ENCODE measurements at regions not wholly inside any gene's neighbourhood (a gene's known extent, or its start where the extent isn't known, plus 50 kb on each side); places are given as distances from the start of the nearest gene placed in this dataset.
"Not testable (repeated sequence)": the region's sequence is repeated elsewhere in the genome, so short reads cannot be mapped to it uniquely, and the experiment has no call there.

GRCh38 chr15:69666921-69667811 lies 214.5 kb downstream of the RPLP1 start:
- Mint-ChIP-seq H3K36me3 (ENCODE audit: low read depth) (no peaks in the 10 kb centered on the region), H3K9me3 (no peaks in the 10 kb centered on the region), H3K4me3 (ENCODE audit: low read depth) (no peak overlapping the region), H3K27ac (no peak overlapping the region), H3K4me1 (ENCODE audit: low read depth) (peaks cover 31% of the 10 kb centered on the region), H3K27me3 (ENCODE audit: low read depth) (no peaks in the 10 kb centered on the region)
- DNase-seq (ENCODE audit: low spot score): no peak
- intact Hi-C loops (cut with micrococcal nuclease): loop anchor here (5.0 kb wide), 1 partner anchor 90 kb away; no protein-coding TSS in a partner anchor

GRCh38 chr15:69668039-69668705 lies 215.6 kb downstream of the RPLP1 start:
- Mint-ChIP-seq H3K27me3 (ENCODE audit: low read depth) (no peaks in the 10 kb centered on the region), H3K4me3 (ENCODE audit: low read depth) (no peak overlapping the region), H3K27ac (peak overlapping the region; percentile 50), H3K9me3 (no peaks in the 10 kb centered on the region), H3K36me3 (ENCODE audit: low read depth) (no peaks in the 10 kb centered on the region), H3K4me1 (ENCODE audit: low read depth) (peaks cover 31% of the 10 kb centered on the region)
- intact Hi-C loops (cut with micrococcal nuclease): loop anchor here (5.0 kb wide), 1 partner anchor 89 kb away; no protein-coding TSS in a partner anchor
- DNase-seq (ENCODE audit: low spot score): no peak

- no peak overlapping the region for H3K4me3 Mint-ChIP-seq (ENCODE audit: low read depth)
- no peaks in the 10 kb centered on the region for H3K9me3 Mint-ChIP-seq
- peak; percentile 18 for DNase-seq (ENCODE audit: low spot score)
- no peak overlapping the region for H3K27ac Mint-ChIP-seq
- peaks cover 31% of the 10 kb centered on the region for H3K4me1 Mint-ChIP-seq (ENCODE audit: low read depth)
- no peaks in the 10 kb centered on the region for H3K36me3 Mint-ChIP-seq (ENCODE audit: low read depth)
- H3K27me3 Mint-ChIP-seq (ENCODE audit: low read depth): no peaks in the 10 kb centered on the region
- intact Hi-C loops (cut with micrococcal nuclease): loop anchor here (5.0 kb wide), 1 partner anchor 88 kb away; no protein-coding TSS in a partner anchor
Measured at GRCh38 chr15:69668963-69669362, 216.3 kb downstream of the RPLP1 start.

- H3K9me3 Mint-ChIP-seq: no peaks in the 10 kb centered on the region
- H3K4me3 Mint-ChIP-seq (ENCODE audit: low read depth): no peak overlapping the region
- H3K27me3 Mint-ChIP-seq (ENCODE audit: low read depth): no peaks in the 10 kb centered on the region
- H3K27ac Mint-ChIP-seq: no peak overlapping the region
- intact Hi-C loops (cut with micrococcal nuclease): loop anchor here (5.0 kb wide), 1 partner anchor 88 kb away; no protein-coding TSS in a partner anchor
- H3K36me3 Mint-ChIP-seq (ENCODE audit: low read depth): no peaks in the 10 kb centered on the region
- peaks cover 31% of the 10 kb centered on the region for H3K4me1 Mint-ChIP-seq (ENCODE audit: low read depth)
- DNase-seq (ENCODE audit: low spot score): no peak
Measured at GRCh38 chr15:69669446-69669845, 216.8 kb downstream of the RPLP1 start.

GRCh38 chr15:69673291-69673881 lies 220.8 kb downstream of the RPLP1 start:
- Mint-ChIP-seq H3K27me3 (ENCODE audit: low read depth) (peaks cover 18% of the 10 kb centered on the region), H3K27ac (no peak overlapping the region), H3K4me3 (ENCODE audit: low read depth) (no peak overlapping the region), H3K9me3 (no peaks in the 10 kb centered on the region), H3K4me1 (ENCODE audit: low read depth) (peaks cover 30% of the 10 kb centered on the region), H3K36me3 (ENCODE audit: low read depth) (no peaks in the 10 kb centered on the region)
- no peak for DNase-seq (ENCODE audit: low spot score)
- intact Hi-C loops (cut with micrococcal nuclease): no loop called here

- Mint-ChIP-seq H3K27ac (no peak overlapping the region), H3K4me1 (ENCODE audit: low read depth) (peaks cover 25% of the 10 kb centered on the region), H3K27me3 (ENCODE audit: low read depth) (peaks cover 19% of the 10 kb centered on the region), H3K36me3 (ENCODE audit: low read depth) (no peaks in the 10 kb centered on the region), H3K9me3 (no peaks in the 10 kb centered on the region), H3K4me3 (ENCODE audit: low read depth) (no peak overlapping the region)
- intact Hi-C loops (cut with micrococcal nuclease): loop anchor here (5.0 kb wide), 1 partner anchor 37 kb away; no protein-coding TSS in a partner anchor
- no peak for DNase-seq (ENCODE audit: low spot score)
Measured at GRCh38 chr15:69675731-69676130, 223.1 kb downstream of the RPLP1 start.

- Mint-ChIP-seq H3K27ac (no peak overlapping the region), H3K27me3 (ENCODE audit: low read depth) (peaks cover 19% of the 10 kb centered on the region), H3K9me3 (peaks cover 9% of the 10 kb centered on the region), H3K4me3 (ENCODE audit: low read depth) (no peak overlapping the region), H3K4me1 (ENCODE audit: low read depth) (peaks cover 26% of the 10 kb centered on the region), H3K36me3 (ENCODE audit: low read depth) (no peaks in the 10 kb centered on the region)
- no peak for DNase-seq (ENCODE audit: low spot score)
- intact Hi-C loops (cut with micrococcal nuclease): loop anchor here (5.0 kb wide), 1 partner anchor 35 kb away; no protein-coding TSS in a partner anchor
Measured at GRCh38 chr15:69677403-69677802, 224.8 kb downstream of the RPLP1 start.

- Mint-ChIP-seq H3K9me3 (peaks cover 17% of the 10 kb centered on the region), H3K36me3 (ENCODE audit: low read depth) (peaks cover 3% of the 10 kb centered on the region), H3K27me3 (ENCODE audit: low read depth) (peaks cover 19% of the 10 kb centered on the region), H3K4me1 (ENCODE audit: low read depth) (peaks cover 32% of the 10 kb centered on the region), H3K27ac (peak overlapping the region; percentile 38), H3K4me3 (ENCODE audit: low read depth) (no peak overlapping the region)
- peak; percentile 23 for DNase-seq (ENCODE audit: low spot score)
- intact Hi-C loops (cut with micrococcal nuclease): loop anchor here (5.0 kb wide), 1 partner anchor 33 kb away; no protein-coding TSS in a partner anchor
Measured at GRCh38 chr15:69679623-69680228, 227.1 kb downstream of the RPLP1 start.

- H3K4me3 Mint-ChIP-seq (ENCODE audit: low read depth); H3K36me3 Mint-ChIP-seq (ENCODE audit: low read depth); DNase-seq (ENCODE audit: low spot score); intact Hi-C loops (cut with micrococcal nuclease); H3K27me3 Mint-ChIP-seq (ENCODE audit: low read depth); H3K27ac Mint-ChIP-seq: not testable (repeated sequence)
- Mint-ChIP-seq H3K4me1 (ENCODE audit: low read depth) (peaks cover 17% of the 10 kb centered on the region), H3K9me3 (peaks cover 39% of the 10 kb centered on the region)
Measured at GRCh38 chr15:69684823-69685222, 232.2 kb downstream of the RPLP1 start.

- no peak overlapping the region for H3K27ac Mint-ChIP-seq
- no peak overlapping the region for H3K4me3 Mint-ChIP-seq (ENCODE audit: low read depth)
- intact Hi-C loops (cut with micrococcal nuclease): no loop called here
- peaks cover 3% of the 10 kb centered on the region for H3K36me3 Mint-ChIP-seq (ENCODE audit: low read depth)
- DNase-seq (ENCODE audit: low spot score): no peak
- peaks cover 40% of the 10 kb centered on the region for H3K9me3 Mint-ChIP-seq
- H3K27me3 Mint-ChIP-seq (ENCODE audit: low read depth): no peaks in the 10 kb centered on the region
- H3K4me1 Mint-ChIP-seq (ENCODE audit: low read depth): peaks cover 7% of the 10 kb centered on the region
Measured at GRCh38 chr15:69685512-69686452, 233.2 kb downstream of the RPLP1 start.

- intact Hi-C loops (cut with micrococcal nuclease): no loop called here
- peaks cover 6% of the 10 kb centered on the region for H3K4me1 Mint-ChIP-seq (ENCODE audit: low read depth)
- no peaks in the 10 kb centered on the region for H3K27me3 Mint-ChIP-seq (ENCODE audit: low read depth)
- H3K36me3 Mint-ChIP-seq (ENCODE audit: low read depth): peaks cover 3% of the 10 kb centered on the region
- no peak overlapping the region for H3K4me3 Mint-ChIP-seq (ENCODE audit: low read depth)
- H3K9me3 Mint-ChIP-seq: peaks cover 39% of the 10 kb centered on the region
- DNase-seq (ENCODE audit: low spot score): no peak
- H3K27ac Mint-ChIP-seq: no peak overlapping the region
Measured at GRCh38 chr15:69686626-69687025, 234.0 kb downstream of the RPLP1 start.
